GM12892 (cell line): ENCODE measurements at regions not wholly inside any gene's neighbourhood (a gene's known extent, or its start where the extent isn't known, plus 50 kb on each side); places are given as distances from the start of the nearest gene placed in this dataset.
"Not testable (repeated sequence)": the region's sequence is repeated elsewhere in the genome, so short reads cannot be mapped to it uniquely, and the experiment has no call there.

ENCODE experiments used
- POLR2A ChIP-seq: IDR thresholded peaks from 2 replicates; pipeline ENCODE4 v1.6.1; 2011; ENCODE audit warnings: low read depth, low read length, control low read depth
- TAF1 ChIP-seq: IDR thresholded peaks from 2 replicates; pipeline ENCODE4 v1.6.1; 2011; ENCODE audit warnings: low read depth, mild to moderate bottlenecking, control low read depth, low read length, borderline replicate concordance

- TF ChIP-seq TAF1, POLR2A: not testable (repeated sequence)
Measured at GRCh38 chr17:53208935-53209334, 613.8 kb upstream of the KIF2B start.
